HEK293T (cell line): ENCODE measurements at regions not wholly inside any gene's neighbourhood (a gene's known extent, or its start where the extent isn't known, plus 50 kb on each side); places are given as distances from the start of the nearest gene placed in this dataset.

Experiments
- ARNT ChIP-seq: fragments of 450-650 bp; IDR thresholded peaks from 2 replicates; pipeline ENCODE4 v1.6.1; 2017; ENCODE audit warnings: mild to moderate bottlenecking
- BHLHE40 ChIP-seq: fragments of 450-650 bp; IDR thresholded peaks from 2 replicates; pipeline ENCODE4 v1.6.1; 2016; ENCODE audit warnings: mild to moderate bottlenecking, moderate library complexity, borderline replicate concordance
- CTBP1 ChIP-seq: fragments of 450-650 bp; IDR thresholded peaks from 2 replicates; pipeline ENCODE4 v1.6.1; 2016; ENCODE audit warnings: borderline replicate concordance
- ELF4 ChIP-seq: fragments of 450-650 bp; IDR thresholded peaks from 2 replicates; pipeline ENCODE4 v1.6.1; 2017; ENCODE audit warnings: antibody characterized with exemption
- FOXA1 ChIP-seq: fragments of 450-650 bp; IDR thresholded peaks from 2 replicates; pipeline ENCODE4 v1.6.1; 2016; ENCODE audit warnings: mild to moderate bottlenecking
- FOXK2 ChIP-seq: fragments of 450-650 bp; IDR thresholded peaks from 2 replicates; pipeline ENCODE4 v1.6.1; 2016; ENCODE audit warnings: mild to moderate bottlenecking
- FOXM1 ChIP-seq: fragments of 450-650 bp; IDR thresholded peaks from 2 replicates; pipeline ENCODE4 v1.6.1; 2017; ENCODE audit warnings: mild to moderate bottlenecking, borderline replicate concordance
- L3MBTL2 ChIP-seq: fragments of 450-650 bp; conservative IDR thresholded peaks from 2 replicates; pipeline ENCODE4 v1.6.1; 2016; ENCODE audit warnings: mild to moderate bottlenecking
- LEF1 ChIP-seq: fragments of 450-650 bp; IDR thresholded peaks from 2 replicates; pipeline ENCODE4 v1.6.1; 2017; ENCODE audit warnings: mild to moderate bottlenecking, borderline replicate concordance
- PKNOX1 ChIP-seq: fragments of 450-650 bp; IDR thresholded peaks from 2 replicates; pipeline ENCODE4 v1.6.1; 2016
- SP1 ChIP-seq: fragments of 450-650 bp; IDR thresholded peaks from 2 replicates; pipeline ENCODE4 v1.6.1; 2017
- SUZ12 ChIP-seq: fragments of 450-650 bp; IDR thresholded peaks from 2 replicates; pipeline ENCODE4 v1.6.1; 2016; ENCODE audit warnings: mild to moderate bottlenecking
- TARDBP ChIP-seq: fragments of 450-650 bp; IDR thresholded peaks from 2 replicates; pipeline ENCODE4 v1.6.1; 2016
- ZNF384 ChIP-seq: fragments of 450-650 bp; IDR thresholded peaks from 2 replicates; pipeline ENCODE4 v1.6.1; 2016

GRCh38 chr16:8138666-8139065, 451.6 kb downstream of the TMEM114 start:
- TF ChIP-seq FOXA1 (no peak), SP1 (no peak), BHLHE40 (no peak), CTBP1 (no peak), FOXM1 (no peak), FOXK2 (no peak), LEF1 (no peak), ARNT (no peak), PKNOX1 (no peak), L3MBTL2 (no peak), SUZ12 (no peak), TARDBP (no peak), ZNF384 (no peak), ELF4 (no peak)
